GM21717 (cell line): ENCODE measurements at regions not wholly inside any gene's neighbourhood (a gene's known extent, or its start where the extent isn't known, plus 50 kb on each side); places are given as distances from the start of the nearest gene placed in this dataset.

Experiments used
- ATAC-seq: cut with Tn5 transposase; IDR thresholded peaks from one replicate; pipeline ENCODE4 v1.9.1; 2021; ENCODE audit warnings: mild to moderate bottlenecking, moderate library complexity; ENCODE audit not compliant: unreplicated experiment

GRCh38 chr10:128543151-128543550 is 416.9 kb upstream of the MKI67 start:
- ATAC-seq, result no peak

GRCh38 chr10:128545216-128545615 is 419.0 kb upstream of the MKI67 start:
- no peak for ATAC-seq

GRCh38 chr10:128546651-128547165 is 420.5 kb upstream of the MKI67 start:
- no peak for ATAC-seq

- ATAC-seq, result no peak
Measured at GRCh38 chr10:128549101-128549608, 422.9 kb upstream of the MKI67 start.

- no peak for ATAC-seq
Measured at GRCh38 chr10:128550045-128550444, 423.8 kb upstream of the MKI67 start.

- ATAC-seq, result no peak
Measured at GRCh38 chr10:128551475-128551874, 425.3 kb upstream of the MKI67 start.

- ATAC-seq, result no peak
Measured at GRCh38 chr10:128553755-128554154, 427.5 kb upstream of the MKI67 start.

GRCh38 chr10:128556182-128557110 is 430.2 kb upstream of the MKI67 start:
- no peak for ATAC-seq

GRCh38 chr10:128557149-128557710 is 431.0 kb upstream of the MKI67 start:
- ATAC-seq, result no peak

GRCh38 chr10:128560406-128560805 is 434.2 kb upstream of the MKI67 start:
- no peak for ATAC-seq

- no peak for ATAC-seq
Measured at GRCh38 chr10:128560993-128561392, 434.8 kb upstream of the MKI67 start.

- no peak for ATAC-seq
Measured at GRCh38 chr10:128563387-128563786, 437.2 kb upstream of the MKI67 start.

GRCh38 chr10:128563904-128564303 is 437.7 kb upstream of the MKI67 start:
- no peak for ATAC-seq

- no peak for ATAC-seq
Measured at GRCh38 chr10:128566361-128566968, 440.2 kb upstream of the MKI67 start.

- no peak for ATAC-seq
Measured at GRCh38 chr10:128567551-128567950, 441.3 kb upstream of the MKI67 start.

GRCh38 chr10:128568041-128568440 is 441.8 kb upstream of the MKI67 start:
- ATAC-seq, result no peak

GRCh38 chr10:128568491-128568890 is 442.3 kb upstream of the MKI67 start:
- no peak for ATAC-seq

- ATAC-seq, result no peak
Measured at GRCh38 chr10:128568990-128569945, 443.0 kb upstream of the MKI67 start.

- no peak for ATAC-seq
Measured at GRCh38 chr10:128570319-128570995, 444.2 kb upstream of the MKI67 start.

GRCh38 chr10:128571071-128571470 is 444.8 kb upstream of the MKI67 start:
- no peak for ATAC-seq
